IPS-NIHi7 (cell line): ENCODE measurements at regions not wholly inside any gene's neighbourhood (a gene's known extent, or its start where the extent isn't known, plus 50 kb on each side); places are given as distances from the start of the nearest gene placed in this dataset.

Experiments used
- DNase-seq: peaks from one replicate; pipeline ENCODE4 v3.0.0; 2012; ENCODE audit warnings: mixed read lengths; ENCODE audit errors: extremely low spot score

DNA sequence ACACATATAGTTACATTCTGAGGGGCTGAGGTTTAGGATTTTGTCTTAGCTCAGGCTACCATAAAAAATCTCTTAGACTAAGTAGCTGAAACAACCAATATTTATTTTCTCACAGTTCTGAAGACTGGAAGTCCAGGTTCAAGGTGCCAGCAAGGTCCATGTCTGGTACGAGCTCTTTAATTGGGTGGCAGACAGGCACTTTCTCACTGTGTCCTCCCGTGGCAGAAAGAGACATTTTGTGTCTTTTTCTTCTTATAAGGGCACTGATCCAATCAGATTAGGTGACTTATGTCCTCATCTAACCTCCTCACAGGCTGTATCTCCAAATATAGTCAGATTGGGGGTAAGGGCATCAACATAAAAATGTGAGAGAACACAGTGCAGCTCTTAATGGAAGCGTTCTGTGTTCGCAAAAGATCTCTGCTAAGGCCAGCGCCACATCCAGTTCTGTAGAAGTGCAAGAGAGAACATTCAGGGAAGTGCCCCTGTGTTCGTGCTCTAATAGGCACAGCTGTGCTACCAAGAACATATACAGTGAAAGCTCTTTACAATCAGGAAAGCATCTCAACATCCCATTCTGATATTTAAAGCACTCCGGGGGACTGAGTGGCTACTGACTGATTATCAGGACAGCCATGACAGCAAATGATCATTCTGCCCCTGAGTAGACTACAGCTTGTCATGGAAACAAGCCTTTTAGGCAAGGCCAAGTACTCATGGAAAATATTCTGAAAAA is 819.2 kb downstream of the LIG4 start:
- DNase-seq = no peak

GRCh38 chr13:107392205-107392604 is 823.1 kb downstream of the LIG4 start:
- DNase-seq = no peak

DNA sequence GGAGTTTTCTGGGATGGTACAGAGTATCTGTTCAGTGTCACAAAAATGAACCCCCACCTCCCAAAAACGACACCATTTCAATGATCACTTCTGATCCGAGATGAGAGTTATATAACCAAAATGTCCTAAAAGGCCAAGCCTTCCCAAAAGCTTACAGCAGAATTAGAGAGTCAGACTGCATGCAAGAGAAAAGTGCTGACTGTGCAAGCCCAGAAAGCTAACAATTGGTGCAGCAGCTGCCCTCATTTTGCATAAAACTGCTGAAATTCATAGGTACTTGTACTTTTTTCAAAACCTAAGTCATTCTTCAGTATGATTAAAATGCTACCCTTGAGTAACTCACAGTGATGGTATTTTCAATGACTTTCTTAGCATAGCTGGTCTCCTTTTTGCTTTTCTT is 819.6 kb upstream of the ARGLU1 start:
- no peak for DNase-seq

GRCh38 chr13:107379407-107380155 is 811.6 kb upstream of the ARGLU1 start:
- no peak for DNase-seq

- no peak for DNase-seq
These were observed 808.6 kb upstream of the ARGLU1 start for GRCh38 chr13:107376341-107377125.

- no peak for DNase-seq
These were observed 807.9 kb upstream of the ARGLU1 start for GRCh38 chr13:107375701-107376340.

DNA sequence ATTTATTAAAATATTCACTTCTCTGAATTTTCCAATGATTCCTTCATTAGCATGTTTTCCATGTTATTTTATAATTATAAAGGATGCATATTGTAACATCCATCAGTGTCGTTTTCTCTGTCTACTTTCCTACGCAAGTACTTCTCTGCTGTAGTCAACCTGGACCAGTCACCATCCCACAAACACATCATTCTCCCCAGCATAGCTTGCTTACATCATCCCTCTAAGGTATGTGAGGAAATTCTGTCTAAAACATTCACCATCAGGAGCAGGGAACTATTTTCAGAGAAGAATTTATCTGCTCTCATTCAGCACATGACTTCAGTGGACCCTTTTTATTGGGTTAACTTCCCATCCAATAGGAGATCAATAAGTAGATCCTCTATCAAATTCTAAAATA is 806.1 kb upstream of the ARGLU1 start:
- DNase-seq = no peak

- DNase-seq = peak; percentile 27
These were observed 805.6 kb upstream of the ARGLU1 start for GRCh38 chr13:107373551-107373950.

- DNase-seq = no peak
These were observed 802.3 kb upstream of the ARGLU1 start for GRCh38 chr13:107370015-107370785.

- DNase-seq = no peak
These were observed 799.3 kb upstream of the ARGLU1 start for GRCh38 chr13:107367258-107367657.

GRCh38 chr13:107365466-107366215 is 797.7 kb upstream of the ARGLU1 start:
- no peak for DNase-seq

- DNase-seq = no peak
These were observed 796.7 kb upstream of the ARGLU1 start for GRCh38 chr13:107364658-107365057.

GRCh38 chr13:107361666-107362065 is 793.7 kb upstream of the ARGLU1 start:
- no peak for DNase-seq

DNA sequence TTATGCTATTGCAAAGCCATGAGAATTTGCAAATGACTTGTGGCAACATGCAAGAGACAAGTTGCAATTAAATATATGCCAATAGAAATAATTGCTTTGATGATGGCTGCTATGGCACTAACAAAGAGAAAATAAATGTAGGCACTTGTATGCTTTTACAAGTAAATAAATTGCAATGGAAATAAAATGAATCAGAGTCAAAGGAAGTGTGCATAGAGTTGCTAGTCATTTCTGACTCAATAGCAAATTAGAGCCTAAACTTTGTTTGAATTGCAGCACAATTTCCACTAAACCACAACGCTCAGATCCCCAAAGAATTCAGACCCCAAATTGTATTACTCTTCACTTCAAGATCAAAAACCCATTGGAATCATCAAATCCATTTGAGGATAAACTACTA is 792.1 kb upstream of the ARGLU1 start:
- DNase-seq = no peak

DNA sequence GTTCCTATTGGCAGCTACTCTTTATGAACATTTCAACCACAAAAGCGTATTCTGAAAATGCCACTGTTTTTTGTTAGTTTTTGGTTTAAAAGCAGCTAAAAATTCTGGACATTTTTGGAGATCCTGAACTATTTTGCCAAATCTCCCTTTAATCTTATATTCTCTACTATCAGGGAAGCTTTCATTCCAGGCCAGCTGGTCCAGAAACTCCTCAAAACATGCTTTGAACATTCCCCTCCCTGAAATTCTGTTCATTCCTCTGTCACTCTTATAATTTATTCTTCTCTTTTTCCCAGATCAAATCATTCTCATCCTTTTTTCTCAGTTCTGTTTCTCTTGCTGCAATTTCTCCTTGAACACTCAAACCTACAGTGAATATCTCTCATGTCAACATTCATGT is 790.9 kb upstream of the ARGLU1 start:
- DNase-seq = no peak

DNA sequence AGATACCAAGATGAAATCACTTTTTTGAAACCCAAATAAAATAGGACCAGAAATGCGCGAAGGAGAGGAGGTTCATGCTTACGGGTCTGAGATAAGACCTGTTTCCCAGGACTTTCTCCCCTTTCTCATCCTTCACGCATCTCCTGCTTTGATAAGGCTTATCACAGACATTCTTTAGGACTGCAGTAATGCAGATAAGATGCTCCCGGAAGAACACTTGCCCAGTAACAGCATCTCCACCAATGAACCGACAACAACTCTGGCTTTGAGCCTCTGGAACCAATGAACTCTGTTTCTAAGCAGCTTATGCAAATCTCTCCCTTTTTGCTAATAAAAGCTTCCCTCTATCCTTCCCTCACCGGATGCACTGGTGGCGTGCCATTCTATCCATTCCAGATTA is 783.4 kb upstream of the ARGLU1 start:
- DNase-seq = peak; percentile 15

GRCh38 chr13:107348925-107349324 is 781.0 kb upstream of the ARGLU1 start:
- no peak for DNase-seq

DNA sequence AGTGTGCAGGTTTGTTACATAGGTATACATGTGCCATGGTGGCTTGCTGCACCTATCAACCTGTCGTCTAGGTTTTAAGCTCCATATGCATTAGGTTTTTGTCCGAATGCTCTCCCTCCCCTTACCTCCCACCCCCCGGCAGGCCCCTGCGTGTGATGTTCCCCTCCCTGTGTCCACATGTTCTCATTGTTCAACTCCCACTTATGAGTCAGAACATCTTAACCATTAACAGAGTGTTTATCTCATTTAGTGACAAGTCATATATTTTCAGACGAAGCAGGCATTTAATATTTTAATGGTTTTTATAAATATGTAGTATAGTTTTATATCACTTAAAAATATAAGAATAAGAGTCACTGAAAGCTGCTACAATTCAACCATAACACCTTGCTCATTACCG is 780.5 kb upstream of the ARGLU1 start:
- DNase-seq = no peak

GRCh38 chr13:107347641-107348369 is 779.9 kb upstream of the ARGLU1 start:
- DNase-seq = no peak

- no peak for DNase-seq
These were observed 774.8 kb upstream of the ARGLU1 start for GRCh38 chr13:107342747-107343146.
